ENCODE measurements at regions not wholly inside any gene's neighbourhood (a gene's known extent, or its start where the extent isn't known, plus 50 kb on each side); places are given as distances from the start of the nearest gene placed in this dataset.

- TF ChIP-seq ARNT (IDR thresholded peaks at IDR 0.05) (no peak), FOXM1 (IDR thresholded peaks at IDR 0.05; ENCODE audit: borderline replicate concordance) (no peak), BHLHE40 (IDR thresholded peaks at IDR 0.05; ENCODE audit: borderline replicate concordance) (no peak), TARDBP (IDR thresholded peaks at IDR 0.05) (no peak)
- TF ChIP-seq, protein P1, sequence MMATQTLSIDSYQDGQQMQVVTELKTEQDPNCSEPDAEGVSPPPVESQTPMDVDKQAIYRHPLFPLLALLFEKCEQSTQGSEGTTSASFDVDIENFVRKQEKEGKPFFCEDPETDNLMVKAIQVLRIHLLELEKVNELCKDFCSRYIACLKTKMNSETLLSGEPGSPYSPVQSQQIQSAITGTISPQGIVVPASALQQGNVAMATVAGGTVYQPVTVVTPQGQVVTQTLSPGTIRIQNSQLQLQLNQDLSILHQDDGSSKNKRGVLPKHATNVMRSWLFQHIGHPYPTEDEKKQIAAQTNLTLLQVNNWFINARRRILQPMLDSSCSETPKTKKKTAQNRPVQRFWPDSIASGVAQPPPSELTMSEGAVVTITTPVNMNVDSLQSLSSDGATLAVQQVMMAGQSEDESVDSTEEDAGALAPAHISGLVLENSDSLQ (IDR thresholded peaks at IDR 0.05), result no peak
These were observed 524.3 kb upstream of the EPHA7 start for GRCh38 chr6:93943661-93944060.
